ENCODE measurements at regions not wholly inside any gene's neighbourhood (a gene's known extent, or its start where the extent isn't known, plus 50 kb on each side); places are given as distances from the start of the nearest gene placed in this dataset.

GRCh38 chr11:80899381-80899780 is 1458.6 kb upstream of the TENM4 start:
- no peak for ATAC-seq

GRCh38 chr11:80898910-80899309 is 1458.1 kb upstream of the TENM4 start:
- no peaks in the 10 kb centered on the region for H3K79me2 ChIP-seq (ENCODE audit: insufficient read depth, low read length)
- intact Hi-C loops (cut with micrococcal nuclease; ENCODE audit: unreplicated experiment): no loop called here
- CTCF ChIA-PET (ENCODE audit: low intra/inter-chr PET ratio, low total read pairs): no interaction called here
- TF ChIP-seq HDAC2 (CRISPR knock-in tag; IDR thresholded peaks at IDR 0.05): no peak
- TF ChIP-seq AHDC1 (CRISPR knock-in tag; IDR thresholded peaks at IDR 0.05; ENCODE audit: borderline replicate concordance): no peak
- no peak for TF ChIP-seq BCL3 (CRISPR knock-in tag; IDR thresholded peaks at IDR 0.05)
- no peak for TF ChIP-seq ZNF670 (CRISPR knock-in tag; IDR thresholded peaks at IDR 0.05; ENCODE audit: borderline replicate concordance)
- no peak for TF ChIP-seq ZNF282 (IDR thresholded peaks at IDR 0.05; ENCODE audit: partially characterized antibody)
- no peak for TF ChIP-seq FOXP4 (CRISPR knock-in tag; IDR thresholded peaks at IDR 0.05)

More at GRCh38 chr11:80899381-80899780, 1458.6 kb upstream of the TENM4 start:
- intact Hi-C loops (cut with micrococcal nuclease; ENCODE audit: unreplicated experiment) (no loop called here), in situ Hi-C loops (cut with HindIII; ENCODE audit: extremely low pct_ligation_motif_present, low pct_unique_long_range_greater_than_20kb) (no loop called here)
- Histone ChIP-seq H3K27ac (ENCODE audit: extremely low read length, insufficient read depth, low read length) (no peak overlapping the region), H3K4me1 (ENCODE audit: insufficient read depth, low read length) (no peaks in the 10 kb centered on the region), H3K9me3 (ENCODE audit: low read length) (no peaks in the 10 kb centered on the region), H2AFZ (ENCODE audit: low read length) (no peak overlapping the region), H3K4me3 (replicated peaks in 1 of 3; ENCODE audit: insufficient read depth in 1 of 3, low read depth in 2 of 3, low read length in 3 of 3) (no peak overlapping the region), H3K9ac (ENCODE audit: insufficient read depth, low read depth, low read length) (no peak overlapping the region), H4K20me1 (ENCODE audit: insufficient read depth, low read length) (no peaks in the 10 kb centered on the region), H3K4me2 (ENCODE audit: low read depth, low read length) (no peak overlapping the region), H3K27me3 (ENCODE audit: control insufficient read depth in 1 of 2, insufficient read depth in 2 of 2, low read length in 2 of 2) (no peaks in the 10 kb centered on the region), H3K36me3 (replicated peaks in 1 of 2; ENCODE audit: control insufficient read depth in 1 of 2, insufficient read depth in 2 of 2, low read length in 2 of 2) (no peaks in the 10 kb centered on the region), H3K79me2 (ENCODE audit: insufficient read depth, low read length) (no peaks in the 10 kb centered on the region)
- WGBS (ENCODE audit: low lambda C conversion rate): 0% methylated on average over 1 of the region's 1 CpG
- no peak for DNase-seq (ENCODE audit: low spot score)
- no peak for FAIRE-seq
- no TSS peak for BruUV-seq (replicated peaks)
- POLR2A ChIA-PET: no interaction called here
- CTCF ChIA-PET (ENCODE audit: low intra/inter-chr PET ratio, low total read pairs): no interaction called here
- TF ChIP-seq WIZ (CRISPR knock-in tag; IDR thresholded peaks at IDR 0.05): no peak
- TF ChIP-seq ZNF564 (CRISPR knock-in tag; IDR thresholded peaks at IDR 0.05): no peak
- no peak for TF ChIP-seq ADNP (CRISPR knock-in tag; IDR thresholded peaks at IDR 0.05)
- TF ChIP-seq XRCC5 (optimal IDR thresholded peaks at IDR 0.05; ENCODE audit: low read length): no peak
- TF ChIP-seq RELA (CRISPR knock-in tag; IDR thresholded peaks at IDR 0.05): no peak
- no peak for TF ChIP-seq NRL (CRISPR knock-in tag; IDR thresholded peaks at IDR 0.05; ENCODE audit: borderline replicate concordance)
- TF ChIP-seq GABPB1 (CRISPR knock-in tag; IDR thresholded peaks at IDR 0.05): no peak
- no peak for TF ChIP-seq NFRKB (IDR thresholded peaks at IDR 0.05)
- TF ChIP-seq NFE2L2 (IDR thresholded peaks at IDR 0.05; ENCODE audit: low read length): peak; percentile 30; the same call in 1 of the 2 replicates

More at GRCh38 chr11:80898910-80899309, 1458.1 kb upstream of the TENM4 start:
- no TSS peak for BruUV-seq (replicated peaks)
- in situ Hi-C loops (cut with HindIII; ENCODE audit: extremely low pct_ligation_motif_present, low pct_unique_long_range_greater_than_20kb): no loop called here
- Histone ChIP-seq H3K27me3 (ENCODE audit: control insufficient read depth in 1 of 2, insufficient read depth in 2 of 2, low read length in 2 of 2) (no peaks in the 10 kb centered on the region), H3K9me3 (ENCODE audit: low read length) (no peaks in the 10 kb centered on the region), H2AFZ (ENCODE audit: low read length) (no peak overlapping the region), H3K4me1 (ENCODE audit: insufficient read depth, low read length) (no peaks in the 10 kb centered on the region), H3K36me3 (replicated peaks in 1 of 2; ENCODE audit: control insufficient read depth in 1 of 2, insufficient read depth in 2 of 2, low read length in 2 of 2) (no peaks in the 10 kb centered on the region), H3K4me2 (ENCODE audit: low read depth, low read length) (no peak overlapping the region), H3K9ac (ENCODE audit: insufficient read depth, low read depth, low read length) (no peak overlapping the region), H4K20me1 (ENCODE audit: insufficient read depth, low read length) (no peaks in the 10 kb centered on the region), H3K4me3 (replicated peaks in 1 of 3; ENCODE audit: insufficient read depth in 1 of 3, low read depth in 2 of 3, low read length in 3 of 3) (no peak overlapping the region), H3K27ac (ENCODE audit: extremely low read length, insufficient read depth, low read length) (no peak overlapping the region)
- FAIRE-seq: no peak
- ATAC-seq: no peak
- 4% methylated on average over 4 of the region's 4 CpGs for whole genome bisulfite sequencing (ENCODE audit: low lambda C conversion rate)
- POLR2A ChIA-PET: no interaction called here
- no peak for DNase-seq (ENCODE audit: low spot score)
